ENCODE measurements at regions not wholly inside any gene's neighbourhood (a gene's known extent, or its start where the extent isn't known, plus 50 kb on each side); places are given as distances from the start of the nearest gene placed in this dataset.
"Not testable (repeated sequence)": the region's sequence is repeated elsewhere in the genome, so short reads cannot be mapped to it uniquely, and the experiment has no call there.

DNA sequence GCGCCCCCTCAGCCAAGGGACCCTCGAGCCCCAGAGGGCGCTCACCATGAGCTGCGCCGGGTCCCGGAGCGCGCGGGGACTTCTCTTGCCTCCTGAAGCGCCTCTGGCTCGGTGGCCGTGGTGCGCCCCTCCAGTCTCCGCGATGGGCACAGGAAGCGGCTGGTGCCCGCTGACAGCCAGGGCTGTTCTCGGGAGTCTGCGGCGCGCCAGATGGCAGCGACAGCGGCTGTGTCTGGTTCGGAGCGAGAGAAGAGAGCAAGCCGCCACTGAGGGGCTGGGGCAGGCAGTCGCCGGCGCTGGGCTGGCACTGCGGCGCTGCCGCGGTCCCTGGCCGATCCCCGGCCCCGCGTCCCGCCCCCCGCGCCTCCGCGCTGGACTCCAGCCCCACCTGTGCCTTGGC lies 920.2 kb downstream of the RPIA start:
- TF ChIP-seq POLR2A, CTCF (IDR thresholded peaks at IDR 0.05): not testable (repeated sequence)
